ENCODE measurements at regions not wholly inside any gene's neighbourhood (a gene's known extent, or its start where the extent isn't known, plus 50 kb on each side); places are given as distances from the start of the nearest gene placed in this dataset.

DNA sequence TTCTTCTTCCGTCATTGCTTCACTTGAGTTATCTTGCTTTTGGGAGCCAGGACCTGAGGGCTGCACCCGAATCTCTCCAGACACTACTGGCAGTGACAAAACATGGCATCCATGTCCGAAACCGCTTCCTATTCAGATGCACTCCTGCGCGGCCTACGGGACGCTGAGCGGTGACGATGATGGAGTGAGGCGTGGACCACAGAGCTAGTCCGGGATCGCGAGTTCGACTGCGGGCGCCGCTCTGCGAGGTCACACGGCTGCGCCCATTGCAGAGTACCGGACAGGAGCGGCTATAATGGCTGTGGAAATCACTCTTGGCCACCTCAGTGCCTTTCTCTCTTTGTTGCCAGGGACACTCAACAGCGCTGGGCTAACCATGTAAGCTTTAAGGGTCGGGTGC lies 453.8 kb upstream of the CNTN5 start:
- Histone ChIP-seq H3K79me2 (ENCODE audit: insufficient read depth, low read length) (no peaks in the 10 kb centered on the region), H3K56ac (ENCODE audit: insufficient read length, low read depth, low read length) (no peak overlapping the region), H3K79me1 (ENCODE audit: insufficient read depth, low read depth, low read length, poor library complexity, severe bottlenecking) (no peaks in the 10 kb centered on the region), H3K18ac (ENCODE audit: insufficient read length, low read depth, low read length) (no peak overlapping the region), H2BK12ac (ENCODE audit: insufficient read length, low read depth, low read length) (no peak overlapping the region), H4K5ac (ENCODE audit: insufficient read length, low read depth, low read length) (no peak overlapping the region), H2AK5ac (ENCODE audit: insufficient read length, low read length) (no peak overlapping the region), H3K14ac (ENCODE audit: insufficient read depth, low read length) (no peak overlapping the region; the same call in 1 of the 2 replicates), H3K4me1 (ENCODE audit: insufficient read depth, low read length) (no peaks in the 10 kb centered on the region), H3K9ac (ENCODE audit: extremely low read depth, insufficient read length, low read length) (no peak overlapping the region), H2BK120ac (ENCODE audit: low read depth, low read length, poor library complexity, severe bottlenecking) (no peak overlapping the region), H3K27me3 (ENCODE audit: insufficient read depth, low read length) (no peaks in the 10 kb centered on the region), H3K9me3 (ENCODE audit: control insufficient read depth, low read depth, low read length) (no peaks in the 10 kb centered on the region), H4K20me1 (ENCODE audit: control insufficient read depth, insufficient read depth, insufficient read length) (no peaks in the 10 kb centered on the region), H2BK20ac (ENCODE audit: low read depth, low read length, poor library complexity, severe bottlenecking) (no peak overlapping the region), H3T11ph (ENCODE audit: low read length) (no peak overlapping the region), H2BK5ac (ENCODE audit: insufficient read length, low read length) (no peak overlapping the region), H3K4ac (ENCODE audit: low read depth, low read length) (no peak overlapping the region), H2BK15ac (ENCODE audit: low read depth, low read length) (no peak overlapping the region), H3K23ac (ENCODE audit: insufficient read length, low read depth, low read length) (no peak overlapping the region), H4K91ac (ENCODE audit: insufficient read length, low read depth, low read length) (no peak overlapping the region), H3K4me2 (ENCODE audit: insufficient read depth, insufficient read length, low read length) (no peak overlapping the region), H3K27ac (ENCODE audit: insufficient read length, low read depth, low read length) (no peak overlapping the region), H2AFZ (ENCODE audit: low read length) (no peak overlapping the region), H4K8ac (replicated peaks; ENCODE audit: insufficient read length, low read depth, low read length) (no peak overlapping the region), H3K23me2 (ENCODE audit: insufficient read length, low read depth, low read length, poor library complexity, severe bottlenecking) (no peaks in the 10 kb centered on the region)
- no peak overlapping the region for H3K4me3 Mint-ChIP-seq
- no CpG with 5 or more reads among the region's 25 CpGs for WGBS (ENCODE audit: extremely low coverage, insufficient read length, low lambda C conversion rate)
- H3K27ac Mint-ChIP-seq: no peak overlapping the region
- H3K4me1 Mint-ChIP-seq: no peaks in the 10 kb centered on the region
- DNase-seq: no peak
- TF ChIP-seq, protein P1, sequence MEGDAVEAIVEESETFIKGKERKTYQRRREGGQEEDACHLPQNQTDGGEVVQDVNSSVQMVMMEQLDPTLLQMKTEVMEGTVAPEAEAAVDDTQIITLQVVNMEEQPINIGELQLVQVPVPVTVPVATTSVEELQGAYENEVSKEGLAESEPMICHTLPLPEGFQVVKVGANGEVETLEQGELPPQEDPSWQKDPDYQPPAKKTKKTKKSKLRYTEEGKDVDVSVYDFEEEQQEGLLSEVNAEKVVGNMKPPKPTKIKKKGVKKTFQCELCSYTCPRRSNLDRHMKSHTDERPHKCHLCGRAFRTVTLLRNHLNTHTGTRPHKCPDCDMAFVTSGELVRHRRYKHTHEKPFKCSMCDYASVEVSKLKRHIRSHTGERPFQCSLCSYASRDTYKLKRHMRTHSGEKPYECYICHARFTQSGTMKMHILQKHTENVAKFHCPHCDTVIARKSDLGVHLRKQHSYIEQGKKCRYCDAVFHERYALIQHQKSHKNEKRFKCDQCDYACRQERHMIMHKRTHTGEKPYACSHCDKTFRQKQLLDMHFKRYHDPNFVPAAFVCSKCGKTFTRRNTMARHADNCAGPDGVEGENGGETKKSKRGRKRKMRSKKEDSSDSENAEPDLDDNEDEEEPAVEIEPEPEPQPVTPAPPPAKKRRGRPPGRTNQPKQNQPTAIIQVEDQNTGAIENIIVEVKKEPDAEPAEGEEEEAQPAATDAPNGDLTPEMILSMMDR (conservative IDR thresholded peaks at IDR 0.05): no peak
- H3K9me3 Mint-ChIP-seq: no peaks in the 10 kb centered on the region
- no peaks in the 10 kb centered on the region for H3K36me3 Mint-ChIP-seq (ENCODE audit: insufficient read depth in 1 of 3, low read depth in 3 of 3)
- H3K27me3 Mint-ChIP-seq (ENCODE audit: low read depth): no peaks in the 10 kb centered on the region
